Left ventricle myocardium inferior (tissue), 1 donor: ENCODE measurements at regions not wholly inside any gene's neighbourhood (a gene's known extent, or its start where the extent isn't known, plus 50 kb on each side); places are given as distances from the start of the nearest gene placed in this dataset.

ENCODE experiments used
- DNase-seq: peaks from one replicate; pipeline ENCODE4 v3.0.0-alpha.2; 2020
- H3K27ac ChIP-seq: fragments of 200-600 bp; replicated peaks from 2 replicates; pipeline ENCODE4 v1.8.0; 2021
- H3K27me3 ChIP-seq: fragments of 200-600 bp; 2 replicates; pipeline ENCODE4 v1.8.0; 2021; ENCODE audit warnings: low read depth
- H3K36me3 ChIP-seq: fragments of 200-600 bp; 2 replicates; pipeline ENCODE4 v1.8.0; 2021
- H3K4me1 ChIP-seq: fragments of 200-600 bp; 2 replicates; pipeline ENCODE4 v1.8.0; 2021
- H3K4me3 ChIP-seq: fragments of 200-600 bp; 2 replicates; pipeline ENCODE4 v1.8.0; 2021; ENCODE audit warnings: mild to moderate bottlenecking, moderate library complexity
- H3K9me3 ChIP-seq: fragments of 200-600 bp; replicated peaks from 2 replicates; pipeline ENCODE4 v1.8.0; 2021
- intact Hi-C: fragments of 100-400 bp; cut with micrococcal nuclease; formaldehyde crosslinking; loops from one replicate; pipeline ENCODE4 v1.11.0; 2022
- TF ChIP-seq, protein P1 (sequence below): fragments of 200-600 bp; IDR thresholded peaks from 2 replicates; pipeline ENCODE4 v1.8.0; 2021; ENCODE audit warnings: antibody characterized with exemption, mild to moderate bottlenecking, borderline replicate concordance
- donor health status: DM: no; HTN: yes; CAD: no; lungs with severe emphysema.

DNA sequence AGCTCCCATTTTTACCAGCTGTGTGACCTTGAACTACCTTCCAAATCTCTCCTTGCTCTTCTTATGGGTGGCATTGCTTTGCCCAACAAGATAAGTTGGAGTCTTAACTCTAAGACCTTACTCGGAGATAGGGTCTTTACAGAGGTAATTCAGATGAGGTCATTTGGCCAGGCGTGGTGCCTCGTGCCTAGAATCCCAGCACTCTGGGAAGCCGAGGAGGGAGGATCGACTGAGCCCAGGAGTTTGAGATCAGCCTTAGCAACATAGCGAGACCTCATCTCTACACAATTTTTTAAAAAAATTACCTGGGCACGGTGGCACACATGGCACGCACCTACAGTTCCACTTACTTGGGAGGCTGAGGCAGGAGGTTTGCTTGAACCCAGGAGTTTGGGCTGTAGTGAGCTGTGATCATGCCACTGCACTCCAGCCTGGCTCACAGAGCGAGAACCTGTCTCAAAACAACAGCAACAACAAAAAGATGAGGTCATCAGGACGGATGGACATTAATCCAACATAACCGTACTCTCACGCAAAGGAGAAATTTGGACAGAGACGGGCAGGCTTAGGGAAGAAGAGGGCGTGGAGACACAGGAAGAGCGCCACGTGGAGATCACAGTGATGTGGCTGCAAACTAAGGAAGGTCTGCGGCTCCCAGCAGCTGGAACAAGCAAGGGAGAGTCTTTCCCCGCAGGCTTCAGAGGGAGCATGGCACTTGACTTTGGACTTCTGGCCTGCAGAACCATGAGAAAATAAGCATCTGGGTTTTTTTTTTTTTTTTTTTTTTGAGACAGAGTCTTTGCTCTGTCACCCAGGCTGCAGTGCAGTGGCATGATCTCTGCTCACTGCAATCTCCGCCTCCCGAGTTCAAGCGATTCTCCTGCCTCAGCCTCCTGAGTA lies 122.3 kb upstream of the CARD11 start:
- DNase-seq = no peak
- Histone ChIP-seq H3K27ac (no peak overlapping the region), H3K4me3 (no peak overlapping the region), H3K27me3 (peaks cover 21% of the 10 kb centered on the region), H3K9me3 (no peaks in the 10 kb centered on the region), H3K36me3 (no peaks in the 10 kb centered on the region), H3K4me1 (peaks cover 18% of the 10 kb centered on the region)
- TF ChIP-seq, protein P1, sequence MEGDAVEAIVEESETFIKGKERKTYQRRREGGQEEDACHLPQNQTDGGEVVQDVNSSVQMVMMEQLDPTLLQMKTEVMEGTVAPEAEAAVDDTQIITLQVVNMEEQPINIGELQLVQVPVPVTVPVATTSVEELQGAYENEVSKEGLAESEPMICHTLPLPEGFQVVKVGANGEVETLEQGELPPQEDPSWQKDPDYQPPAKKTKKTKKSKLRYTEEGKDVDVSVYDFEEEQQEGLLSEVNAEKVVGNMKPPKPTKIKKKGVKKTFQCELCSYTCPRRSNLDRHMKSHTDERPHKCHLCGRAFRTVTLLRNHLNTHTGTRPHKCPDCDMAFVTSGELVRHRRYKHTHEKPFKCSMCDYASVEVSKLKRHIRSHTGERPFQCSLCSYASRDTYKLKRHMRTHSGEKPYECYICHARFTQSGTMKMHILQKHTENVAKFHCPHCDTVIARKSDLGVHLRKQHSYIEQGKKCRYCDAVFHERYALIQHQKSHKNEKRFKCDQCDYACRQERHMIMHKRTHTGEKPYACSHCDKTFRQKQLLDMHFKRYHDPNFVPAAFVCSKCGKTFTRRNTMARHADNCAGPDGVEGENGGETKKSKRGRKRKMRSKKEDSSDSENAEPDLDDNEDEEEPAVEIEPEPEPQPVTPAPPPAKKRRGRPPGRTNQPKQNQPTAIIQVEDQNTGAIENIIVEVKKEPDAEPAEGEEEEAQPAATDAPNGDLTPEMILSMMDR = no peak
- intact Hi-C loops = no loop called here

DNA sequence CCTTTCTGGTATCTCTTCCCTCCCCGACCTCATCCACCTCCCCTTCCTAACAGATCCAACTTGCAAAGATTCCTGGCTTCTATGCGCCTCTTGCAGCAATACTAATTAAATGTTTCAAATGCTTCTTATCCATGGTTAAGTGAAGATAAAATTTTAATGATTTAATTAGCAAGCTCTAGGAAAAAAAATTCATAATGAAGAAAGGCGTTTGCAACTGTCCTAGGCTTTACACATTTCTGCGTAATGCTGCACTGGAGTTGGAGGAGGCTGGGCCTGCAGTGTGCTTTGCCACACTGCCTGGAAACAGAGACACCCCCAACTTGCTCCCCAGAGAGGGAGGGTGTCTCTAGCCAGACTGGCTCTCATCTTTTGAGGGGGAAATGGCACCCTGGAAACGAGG lies 123.9 kb upstream of the CARD11 start:
- H3K36me3 ChIP-seq = no peaks in the 10 kb centered on the region
- peaks cover 18% of the 10 kb centered on the region for H3K4me1 ChIP-seq
- intact Hi-C loops = no loop called here
- TF ChIP-seq, protein P1 = no peak
- no peak for DNase-seq
- peaks cover 21% of the 10 kb centered on the region for H3K27me3 ChIP-seq
- H3K4me3 ChIP-seq = no peak overlapping the region
- no peaks in the 10 kb centered on the region for H3K9me3 ChIP-seq
- no peak overlapping the region for H3K27ac ChIP-seq

DNA sequence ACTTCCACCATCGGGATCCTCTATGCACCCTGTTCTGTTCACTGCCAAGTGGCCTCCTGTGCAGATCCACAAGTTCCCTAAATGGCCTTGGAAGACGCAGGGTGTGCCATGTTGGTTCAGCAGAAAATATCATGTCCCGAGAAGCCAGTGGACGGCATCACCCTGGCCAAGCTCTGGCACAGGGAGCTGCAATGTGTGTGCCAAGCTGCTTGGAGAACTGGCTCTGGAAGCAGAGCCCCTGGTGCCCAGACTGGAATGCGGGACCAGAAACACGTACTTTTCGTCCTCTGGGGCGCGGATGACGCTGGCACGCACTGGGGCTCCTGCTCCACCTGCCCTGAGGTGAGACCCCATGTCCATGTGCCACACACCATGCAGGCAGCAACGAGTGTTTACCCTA lies 124.7 kb upstream of the CARD11 start:
- Histone ChIP-seq H3K4me1 (peaks cover 18% of the 10 kb centered on the region), H3K27me3 (peaks cover 25% of the 10 kb centered on the region), H3K9me3 (no peaks in the 10 kb centered on the region), H3K4me3 (no peak overlapping the region), H3K36me3 (no peaks in the 10 kb centered on the region), H3K27ac (no peak overlapping the region)
- TF ChIP-seq, protein P1 = no peak
- DNase-seq = peak; percentile 35
- intact Hi-C loops = no loop called here

DNA sequence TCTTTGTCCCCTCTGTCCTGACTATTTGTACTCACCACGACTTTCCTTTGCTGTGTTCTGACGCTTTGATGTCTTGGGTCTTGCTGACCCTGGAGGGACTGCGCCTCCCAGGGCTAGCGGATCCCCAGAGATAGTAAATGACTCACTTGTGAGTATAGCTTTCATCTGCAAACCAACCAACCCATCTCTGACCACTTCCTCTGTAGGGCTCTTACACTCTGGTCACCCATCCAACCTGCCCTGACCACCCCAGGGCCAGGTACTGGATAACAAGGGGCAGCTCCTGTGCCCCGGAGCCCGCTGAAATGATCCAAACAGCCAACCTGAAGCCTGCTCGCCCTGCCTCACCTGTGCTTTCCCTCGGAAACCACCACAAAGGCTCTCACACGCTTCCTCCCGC lies 125.2 kb upstream of the CARD11 start:
- Histone ChIP-seq H3K4me3 (no peak overlapping the region), H3K4me1 (peaks cover 18% of the 10 kb centered on the region), H3K27me3 (peaks cover 25% of the 10 kb centered on the region), H3K36me3 (no peaks in the 10 kb centered on the region), H3K27ac (no peak overlapping the region), H3K9me3 (no peaks in the 10 kb centered on the region)
- TF ChIP-seq, protein P1 = no peak
- no peak for DNase-seq
- intact Hi-C loops = no loop called here

DNA sequence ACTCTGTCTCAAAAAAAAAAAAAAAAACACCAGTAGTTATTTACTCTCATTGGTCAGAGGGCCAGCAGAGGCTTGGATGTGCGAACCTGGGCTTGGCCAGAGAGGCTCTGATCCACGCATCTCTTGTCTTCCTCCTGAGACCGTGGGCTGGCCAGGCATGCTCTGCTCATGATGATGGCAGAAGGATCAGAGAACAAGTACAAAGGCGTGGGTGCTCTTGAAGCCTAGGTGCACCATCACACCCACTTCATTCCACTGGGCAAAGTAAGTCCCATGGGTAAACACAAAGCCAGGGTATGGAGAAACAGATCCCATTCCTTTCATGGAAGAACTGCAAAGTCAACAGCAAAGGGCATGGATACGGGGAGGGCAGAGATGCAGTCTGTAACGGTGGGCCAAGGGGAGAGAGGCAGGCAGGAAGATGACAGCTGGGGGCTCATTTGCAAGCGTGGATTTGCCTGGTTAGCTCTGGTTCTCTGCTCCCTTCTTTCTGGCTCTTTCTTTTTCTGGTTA lies 128.2 kb upstream of the SDK1 start:
- Histone ChIP-seq H3K9me3 (no peaks in the 10 kb centered on the region), H3K4me3 (no peak overlapping the region), H3K4me1 (no peaks in the 10 kb centered on the region), H3K36me3 (no peaks in the 10 kb centered on the region), H3K27ac (no peak overlapping the region), H3K27me3 (peaks cover 34% of the 10 kb centered on the region)
- intact Hi-C loops = no loop called here
- DNase-seq = no peak
- TF ChIP-seq, protein P1 = no peak
